ENCODE measurements at regions not wholly inside any gene's neighbourhood (a gene's known extent, or its start where the extent isn't known, plus 50 kb on each side); places are given as distances from the start of the nearest gene placed in this dataset.

- H3K4me1 Mint-ChIP-seq (ENCODE audit: insufficient read depth, unreplicated experiment) = peaks cover 26% of the 10 kb centered on the region
- DNase-seq (ENCODE audit: unreplicated experiment) = peak; percentile 70
- BruUV-seq (replicated peaks) = no TSS peak
- ChIA-PET CTCF (no interaction called here), POLR2A (no interaction called here)
- peak overlapping the region; percentile 77 for H3K27ac Mint-ChIP-seq (ENCODE audit: low read depth, unreplicated experiment)
- intact Hi-C loops (cut with micrococcal nuclease) = no loop called here
- no peaks in the 10 kb centered on the region for H3K9me3 Mint-ChIP-seq (ENCODE audit: unreplicated experiment)
- TF ChIP-seq CTCF (IDR thresholded peaks at IDR 0.05; ENCODE audit: unreplicated experiment) = no peak
- H3K4me3 Mint-ChIP-seq (ENCODE audit: unreplicated experiment) = no peak overlapping the region
- no peaks in the 10 kb centered on the region for H3K27me3 Mint-ChIP-seq (ENCODE audit: insufficient read depth, unreplicated experiment)
- H3K36me3 Mint-ChIP-seq (ENCODE audit: insufficient read depth, unreplicated experiment) = no peaks in the 10 kb centered on the region
Observed at GRCh38 chr12:30026621-30027234, 243.0 kb upstream of the TMTC1 start.

- Mint-ChIP-seq H3K27ac (ENCODE audit: low read depth, unreplicated experiment) (no peak overlapping the region), H3K36me3 (ENCODE audit: insufficient read depth, unreplicated experiment) (no peaks in the 10 kb centered on the region), H3K4me1 (ENCODE audit: insufficient read depth, unreplicated experiment) (peaks cover 26% of the 10 kb centered on the region), H3K9me3 (ENCODE audit: unreplicated experiment) (no peaks in the 10 kb centered on the region), H3K4me3 (ENCODE audit: unreplicated experiment) (no peak overlapping the region), H3K27me3 (ENCODE audit: insufficient read depth, unreplicated experiment) (no peaks in the 10 kb centered on the region)
- ChIA-PET CTCF (no interaction called here), POLR2A (interaction anchor here (0.9 kb wide), 1 partner anchor 26 kb away, joined by 3 read pairs; no protein-coding TSS in a partner anchor)
- no peak for TF ChIP-seq CTCF (IDR thresholded peaks at IDR 0.05; ENCODE audit: unreplicated experiment)
- intact Hi-C loops (cut with micrococcal nuclease) = no loop called here
- no peak for DNase-seq (ENCODE audit: unreplicated experiment)
- BruUV-seq (replicated peaks) = no TSS peak
Observed at GRCh38 chr12:30025317-30025716, 241.6 kb upstream of the TMTC1 start.

- intact Hi-C loops (cut with micrococcal nuclease) = no loop called here
- BruUV-seq (replicated peaks) = no TSS peak
- Mint-ChIP-seq H3K27me3 (ENCODE audit: insufficient read depth, unreplicated experiment) (no peaks in the 10 kb centered on the region), H3K4me3 (ENCODE audit: unreplicated experiment) (no peak overlapping the region), H3K36me3 (ENCODE audit: insufficient read depth, unreplicated experiment) (no peaks in the 10 kb centered on the region), H3K27ac (ENCODE audit: low read depth, unreplicated experiment) (no peak overlapping the region), H3K4me1 (ENCODE audit: insufficient read depth, unreplicated experiment) (peaks cover 26% of the 10 kb centered on the region), H3K9me3 (ENCODE audit: unreplicated experiment) (no peaks in the 10 kb centered on the region)
- POLR2A ChIA-PET = no interaction called here
- DNase-seq (ENCODE audit: unreplicated experiment) = no peak
- CTCF ChIA-PET = no interaction called here
- no peak for TF ChIP-seq CTCF (IDR thresholded peaks at IDR 0.05; ENCODE audit: unreplicated experiment)
Observed at GRCh38 chr12:30023186-30023585, 239.4 kb upstream of the TMTC1 start.

GRCh38 chr12:30021051-30021833, 237.5 kb upstream of the TMTC1 start:
- DNase-seq (ENCODE audit: unreplicated experiment) = peak; percentile 8
- Mint-ChIP-seq H3K27me3 (ENCODE audit: insufficient read depth, unreplicated experiment) (no peaks in the 10 kb centered on the region), H3K4me1 (ENCODE audit: insufficient read depth, unreplicated experiment) (peaks cover 16% of the 10 kb centered on the region), H3K36me3 (ENCODE audit: insufficient read depth, unreplicated experiment) (no peaks in the 10 kb centered on the region), H3K27ac (ENCODE audit: low read depth, unreplicated experiment) (no peak overlapping the region), H3K9me3 (ENCODE audit: unreplicated experiment) (no peaks in the 10 kb centered on the region), H3K4me3 (ENCODE audit: unreplicated experiment) (no peak overlapping the region)
- intact Hi-C loops (cut with micrococcal nuclease) = no loop called here
- BruUV-seq (replicated peaks) = no TSS peak
- POLR2A ChIA-PET = no interaction called here
- CTCF ChIA-PET = interaction anchor here (0.6 kb wide), 1 partner anchor 779 kb away, joined by 3 read pairs; no protein-coding TSS in a partner anchor
- TF ChIP-seq CTCF (IDR thresholded peaks at IDR 0.05; ENCODE audit: unreplicated experiment) = no peak

Data from MCF 10A (cell line).